HepG2 (cell line): ENCODE measurements at regions not wholly inside any gene's neighbourhood (a gene's known extent, or its start where the extent isn't known, plus 50 kb on each side); places are given as distances from the start of the nearest gene placed in this dataset.

Experiments
- ATAC-seq: fragments of 200-7000 bp; cut with Tn5 transposase; 3 replicates; pipeline ENCODE4 v1.9.1; 2020; ENCODE audit warnings: mild to moderate bottlenecking, moderate library complexity
- BruUV-seq: library from RNA; stranded (reverse); fragments of 400-500 nt; replicated peaks from 2 replicates; lab custom pipeline; 2021; lab: Mats Ljungman, UMichigan
- CTCF ChIA-PET: fragments of 300-600 bp; formaldehyde crosslinking; extraction: SDS; loops from one replicate; lab custom pipeline; 2021; ENCODE audit warnings: low total read pairs, inconsistent platforms, low intra/inter-chr PET ratio; lab: Yijun Ruan, JAX
- POLR2A ChIA-PET: fragments of 350-600 bp; sonication (Branson Sonifier 250); formaldehyde crosslinking; loops from one replicate; lab custom pipeline; 2020; ENCODE audit warnings: antibody characterized with exemption, inconsistent platforms; lab: Yijun Ruan, JAX
- DNase-seq: peaks from one replicate; pipeline ENCODE4 v3.0.0-alpha.2; 2015; ENCODE audit warnings: low spot score
- FAIRE-seq: peaks from 3 replicates; lab custom pipeline; 2011; peaks lifted over from hg19 to GRCh38; lab: Jason Lieb, UNC
- H2AFZ ChIP-seq: one replicate; pipeline ENCODE4 v1.6.1; 2011; ENCODE audit warnings: low read length, inconsistent platforms
- H3K27ac ChIP-seq: fragments of 300-600 bp; 3 replicates; pipeline ENCODE4 v1.8.0; 2011; ENCODE audit warnings: mixed run types, mild to moderate bottlenecking, mixed read lengths, low read length, inconsistent platforms; ENCODE audit not compliant: insufficient read depth; ENCODE audit errors: extremely low read length
- H3K27me3 ChIP-seq, 2 experiments: fragments of 200-600 bp in 1 of 2; 2 replicates in 1 of 2; 3 replicates in 1 of 2; pipeline versions ENCODE4 v1.6.0 to v1.8.0; 2011; ENCODE audit warnings: low read length in 2 of 2, mild to moderate bottlenecking in 2 of 2, moderate library complexity in 2 of 2, inconsistent platforms in 1 of 2; ENCODE audit not compliant: insufficient read depth in 2 of 2, control insufficient read depth in 1 of 2
- H3K36me3 ChIP-seq, 2 experiments: fragments of 200-600 bp in 1 of 2; replicated peaks in 1 of 2; 2 replicates in 1 of 2; 3 replicates in 1 of 2; pipeline versions ENCODE4 v1.5.1 to v1.8.0; 2011; ENCODE audit warnings: low read length in 2 of 2, inconsistent platforms in 1 of 2; ENCODE audit not compliant: insufficient read depth in 2 of 2, control insufficient read depth in 1 of 2
- H3K4me1 ChIP-seq: 2 replicates; pipeline ENCODE4 v1.5.1; 2012; ENCODE audit warnings: low read length, inconsistent platforms; ENCODE audit not compliant: insufficient read depth
- H3K4me2 ChIP-seq: 2 replicates; pipeline ENCODE4 v1.6.0; 2011; ENCODE audit warnings: low read depth, low read length, inconsistent platforms
- H3K4me3 ChIP-seq, 3 experiments: fragments of 200-600 bp in 1 of 3; sonication (generic), shearing (Covaris generic) in 1 of 3; replicated peaks in 1 of 3; 2 replicates each; pipeline ENCODE4 v1.5.1; 2011 to 2016; ENCODE audit warnings: low read length in 3 of 3, inconsistent platforms in 2 of 3, low read depth in 2 of 3, mild to moderate bottlenecking in 2 of 3, control low read depth in 1 of 3, mixed read lengths in 1 of 3; ENCODE audit not compliant: insufficient read depth in 1 of 3
- H3K79me2 ChIP-seq: one replicate; pipeline ENCODE4 v1.6.1; 2011; ENCODE audit warnings: low read length, inconsistent platforms; ENCODE audit not compliant: insufficient read depth
- H3K9ac ChIP-seq: 2 replicates; pipeline ENCODE4 v1.6.0; 2011; ENCODE audit warnings: mild to moderate bottlenecking, low read depth, low read length, inconsistent platforms; ENCODE audit not compliant: insufficient read depth
- H3K9me3 ChIP-seq: 2 replicates; pipeline ENCODE4 v1.5.1; 2012; ENCODE audit warnings: mild to moderate bottlenecking, low read length
- H4K20me1 ChIP-seq: 2 replicates; pipeline ENCODE4 v1.6.0; 2011; ENCODE audit warnings: inconsistent platforms, mild to moderate bottlenecking, low read length, moderate library complexity; ENCODE audit not compliant: insufficient read depth
- CBFB ChIP-seq: sonication (generic); formaldehyde crosslinking; IDR thresholded peaks from 2 replicates; pipeline ENCODE4 v1.4.0; 2020; ENCODE audit warnings: missing genetic modification reagents
- CBX2 ChIP-seq, 2 experiments: fragments of 200-600 bp in 1 of 2; sonication (generic); formaldehyde crosslinking in 1 of 2; IDR thresholded peaks; 2 replicates each; pipeline versions ENCODE4 v1.7.0 to v1.8.1; 2018 to 2022; ENCODE audit warnings: low read depth in 2 of 2, low read length in 1 of 2, mild to moderate bottlenecking in 1 of 2, missing genetic modification reagents in 1 of 2
- FOXC1 ChIP-seq: sonication (generic); formaldehyde crosslinking; IDR thresholded peaks from 2 replicates; pipeline ENCODE4 v1.8.0; 2022; ENCODE audit warnings: mild to moderate bottlenecking, missing genetic modification reagents, borderline replicate concordance
- GTF3A ChIP-seq: sonication (generic); formaldehyde crosslinking; conservative IDR thresholded peaks from 2 replicates; pipeline ENCODE4 v1.4.0; 2020; ENCODE audit warnings: mild to moderate bottlenecking, missing genetic modification reagents
- HNF1B ChIP-seq: sonication (generic); formaldehyde crosslinking; IDR thresholded peaks from 2 replicates; pipeline ENCODE4 v1.5.1; 2020; ENCODE audit warnings: mild to moderate bottlenecking, moderate library complexity, missing genetic modification reagents
- KDM4B ChIP-seq: sonication (generic); formaldehyde crosslinking; IDR thresholded peaks from 2 replicates; pipeline ENCODE4 v1.4.0; 2020; ENCODE audit warnings: missing genetic modification reagents
- KLF11 ChIP-seq: IDR thresholded peaks from 2 replicates; pipeline ENCODE4 v1.6.1; 2016; ENCODE audit warnings: missing compliant biosample characterization
- MTF2 ChIP-seq: sonication (generic); formaldehyde crosslinking; IDR thresholded peaks from 2 replicates; pipeline ENCODE4 v1.5.0; 2020; ENCODE audit warnings: missing genetic modification reagents, borderline replicate concordance
- MYNN ChIP-seq: sonication (generic); formaldehyde crosslinking; IDR thresholded peaks from 2 replicates; pipeline ENCODE4 v1.4.0; 2020; ENCODE audit warnings: mild to moderate bottlenecking, low read depth, missing genetic modification reagents
- SAFB2 ChIP-seq: sonication (generic); formaldehyde crosslinking; IDR thresholded peaks from 2 replicates; pipeline ENCODE4 v1.5.1; 2020; ENCODE audit warnings: missing genetic modification reagents, low read depth, mild to moderate bottlenecking, borderline replicate concordance
- STAT6 ChIP-seq: sonication (generic); formaldehyde crosslinking; IDR thresholded peaks from 2 replicates; pipeline ENCODE4 v1.4.0; 2020; ENCODE audit warnings: missing genetic modification reagents, mild to moderate bottlenecking, borderline replicate concordance
- XBP1 ChIP-seq: sonication (generic); formaldehyde crosslinking; IDR thresholded peaks from 2 replicates; pipeline ENCODE4 v1.5.0; 2020; ENCODE audit warnings: missing genetic modification reagents
- XRCC5 ChIP-seq: fragments of 200-400 bp; formaldehyde crosslinking; optimal IDR thresholded peaks from 2 replicates; pipeline ENCODE3; 2017; ENCODE audit warnings: mild to moderate bottlenecking, low read length
- ZMAT5 ChIP-seq: sonication (generic); formaldehyde crosslinking; IDR thresholded peaks from 2 replicates; pipeline ENCODE4 v1.5.0; 2020; ENCODE audit warnings: mild to moderate bottlenecking, low read depth, missing genetic modification reagents, borderline replicate concordance
- ZMYM4 ChIP-seq: sonication (generic); formaldehyde crosslinking; IDR thresholded peaks from 2 replicates; pipeline ENCODE4 v1.8.1; 2023; ENCODE audit warnings: mild to moderate bottlenecking, missing genetic modification reagents
- ZNF20 ChIP-seq: sonication (generic); formaldehyde crosslinking; IDR thresholded peaks from 2 replicates; pipeline ENCODE4 v1.4.0; 2020; ENCODE audit warnings: mild to moderate bottlenecking, moderate library complexity, missing genetic modification reagents
- ZNF333 ChIP-seq: sonication (generic); formaldehyde crosslinking; IDR thresholded peaks from 2 replicates; pipeline ENCODE4 v1.4.0; 2020; ENCODE audit warnings: mild to moderate bottlenecking, missing genetic modification reagents, borderline replicate concordance
- ZNF569 ChIP-seq: sonication (generic); formaldehyde crosslinking; IDR thresholded peaks from 2 replicates; pipeline ENCODE4 v1.5.0; 2020; ENCODE audit warnings: mild to moderate bottlenecking, missing genetic modification reagents, moderate library complexity, borderline replicate concordance
- ZNF598 ChIP-seq: sonication (generic); formaldehyde crosslinking; IDR thresholded peaks from 2 replicates; pipeline ENCODE4 v1.5.1; 2020; ENCODE audit warnings: mild to moderate bottlenecking, missing genetic modification reagents, borderline replicate concordance
- ZNF703 ChIP-seq: sonication (generic); formaldehyde crosslinking; IDR thresholded peaks from 2 replicates; pipeline ENCODE4 v1.5.1; 2020; ENCODE audit warnings: missing genetic modification reagents, mild to moderate bottlenecking, moderate library complexity, borderline replicate concordance
- WGBS: methylation state at CpG from one replicate; pipeline ENCODE4 v1.1.6; 2017; ENCODE audit warnings: low lambda C conversion rate; 5-methylcytosine and 5-hydroxymethylcytosine counted together
- in situ Hi-C: cut with HindIII; loops from 2 replicates; pipeline ENCODE4 v1.10.0; 2017; ENCODE audit warnings: low pct_unique_long_range_greater_than_20kb; ENCODE audit not compliant: extremely low pct_ligation_motif_present
- intact Hi-C: fragments of 100-400 bp; cut with micrococcal nuclease; formaldehyde crosslinking; loops from one replicate; pipeline ENCODE4 v1.10.0; 2022; ENCODE audit not compliant: unreplicated experiment

GRCh38 chrX:69038188-69038587, 127.1 kb downstream of the PJA1 start:
- ATAC-seq (no peak), FAIRE-seq (no peak), DNase-seq (no peak)
- CTCF ChIA-PET: no interaction called here
- Histone ChIP-seq H3K79me2 (no peaks in the 10 kb centered on the region), H3K27ac (no peak overlapping the region), H3K36me3 (no peaks in the 10 kb centered on the region), H2AFZ (no peak overlapping the region), H4K20me1 (no peaks in the 10 kb centered on the region), H3K4me2 (no peak overlapping the region), H3K4me3 (no peak overlapping the region), H3K9me3 (no peaks in the 10 kb centered on the region), H3K4me1 (no peaks in the 10 kb centered on the region), H3K27me3 (no peaks in the 10 kb centered on the region), H3K9ac (no peak overlapping the region)
- BruUV-seq: no TSS peak
- whole genome bisulfite sequencing: 10% methylated on average over 6 of the region's 6 CpGs
- POLR2A ChIA-PET: no interaction called here
- intact Hi-C loops (no loop called here), in situ Hi-C loops (loop anchor here (10.0 kb wide), 1 partner anchor 213 kb away; the partner anchor contains the start of gene EFNB1)
- TF ChIP-seq XRCC5 (no peak), GTF3A (CRISPR knock-in tag) (no peak), ZNF333 (CRISPR knock-in tag) (no peak), ZMYM4 (CRISPR knock-in tag) (no peak), ZNF20 (CRISPR knock-in tag) (no peak), MYNN (CRISPR knock-in tag) (no peak), FOXC1 (CRISPR knock-in tag) (no peak), MTF2 (CRISPR knock-in tag) (no peak), STAT6 (CRISPR knock-in tag) (no peak), ZNF703 (CRISPR knock-in tag) (no peak), SAFB2 (CRISPR knock-in tag) (no peak), ZNF598 (CRISPR knock-in tag) (no peak), KLF11 (CRISPR knock-in tag) (no peak), ZNF569 (no peak), ZMAT5 (CRISPR knock-in tag) (no peak), CBX2 (IDR thresholded peaks at IDR 0.05; ENCODE audit: low read depth, low read length) (no peak), CBX2 (CRISPR knock-in tag; IDR thresholded peaks at IDR 0.05; ENCODE audit: low read depth) (no peak), XBP1 (CRISPR knock-in tag) (no peak), HNF1B (CRISPR knock-in tag) (no peak), CBFB (no peak), KDM4B (CRISPR knock-in tag) (no peak)
